ENCODE measurements at regions not wholly inside any gene's neighbourhood (a gene's known extent, or its start where the extent isn't known, plus 50 kb on each side); places are given as distances from the start of the nearest gene placed in this dataset.

DNA sequence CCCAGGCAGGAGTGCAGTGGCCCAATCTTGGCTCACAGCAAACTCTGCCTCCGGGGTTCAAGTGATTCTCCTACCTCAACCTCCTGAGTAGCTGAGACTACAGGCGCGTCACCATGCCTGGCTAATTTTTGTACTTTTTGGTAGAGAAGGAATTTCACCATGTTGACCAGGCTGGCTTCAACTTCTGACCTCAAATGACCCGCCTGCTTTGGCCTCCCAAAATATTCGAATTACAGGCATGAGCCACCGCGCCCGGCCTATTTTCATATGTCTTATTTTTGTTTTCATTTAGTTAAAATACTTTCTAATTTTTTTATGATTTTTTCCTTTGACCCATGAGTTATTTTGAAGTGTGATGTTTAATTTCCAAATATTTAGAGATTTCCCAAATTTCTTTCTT is 143.6 kb upstream of the VRK1 start:
- Histone ChIP-seq H3K9me1 (replicated peaks; ENCODE audit: control insufficient read depth, extremely low read depth, insufficient read depth, low read length) (no peaks in the 10 kb centered on the region), H3K4me3 (replicated peaks in 1 of 3; ENCODE audit: insufficient read depth in 1 of 3, low read depth in 1 of 3, low read length in 3 of 3) (no peak overlapping the region), H3K27ac (ENCODE audit: insufficient read depth, low read depth, low read length) (no peak overlapping the region), H3K4me1 (ENCODE audit: control insufficient read depth, extremely low read depth, insufficient read depth, low read length) (no peaks in the 10 kb centered on the region), H4K20me1 (replicated peaks; ENCODE audit: control insufficient read depth, extremely low read depth, insufficient read depth, low read length) (no peaks in the 10 kb centered on the region), H3K27me3 (ENCODE audit: control insufficient read depth in 2 of 2, insufficient read depth in 2 of 2, low read length in 2 of 2) (no peaks in the 10 kb centered on the region), H3K9me3 (replicated peaks; ENCODE audit: control insufficient read depth, insufficient read depth, low read length) (no peaks in the 10 kb centered on the region), H2AFZ (ENCODE audit: low read depth, low read length) (no peak overlapping the region), H3K79me2 (ENCODE audit: control insufficient read depth, insufficient read depth, low read length) (no peaks in the 10 kb centered on the region), H3K4me2 (ENCODE audit: insufficient read depth, low read length) (no peak overlapping the region), H3K9ac (replicated peaks; ENCODE audit: extremely low read depth, insufficient read depth, low read length) (no peak overlapping the region), H3K36me3 (ENCODE audit: control insufficient read depth in 2 of 2, extremely low read depth in 1 of 2, insufficient read depth in 2 of 2, low read length in 2 of 2) (no peaks in the 10 kb centered on the region)
- TF ChIP-seq POLR2AphosphoS5 (IDR thresholded peaks at IDR 0.05; ENCODE audit: insufficient read depth, low read depth, low read length) (no peak), MYC (IDR thresholded peaks at IDR 0.05; ENCODE audit: low read depth, low read length) (no peak), EZH2 (IDR thresholded peaks at IDR 0.05; ENCODE audit: borderline replicate concordance, low read depth, low read length, severe bottlenecking) (no peak), GATA2 (IDR thresholded peaks at IDR 0.05; ENCODE audit: insufficient read depth, insufficient read length, low read depth, low read length) (no peak), POLR2A (IDR thresholded peaks at IDR 0.05; ENCODE audit: low read depth, low read length) (no peak), FOS (IDR thresholded peaks at IDR 0.05; ENCODE audit: borderline replicate concordance, insufficient read depth, low read length) (no peak), JUN (IDR thresholded peaks at IDR 0.05; ENCODE audit: borderline replicate concordance, insufficient read depth, insufficient read length, low read depth) (no peak)
- TF ChIP-seq, protein P1, sequence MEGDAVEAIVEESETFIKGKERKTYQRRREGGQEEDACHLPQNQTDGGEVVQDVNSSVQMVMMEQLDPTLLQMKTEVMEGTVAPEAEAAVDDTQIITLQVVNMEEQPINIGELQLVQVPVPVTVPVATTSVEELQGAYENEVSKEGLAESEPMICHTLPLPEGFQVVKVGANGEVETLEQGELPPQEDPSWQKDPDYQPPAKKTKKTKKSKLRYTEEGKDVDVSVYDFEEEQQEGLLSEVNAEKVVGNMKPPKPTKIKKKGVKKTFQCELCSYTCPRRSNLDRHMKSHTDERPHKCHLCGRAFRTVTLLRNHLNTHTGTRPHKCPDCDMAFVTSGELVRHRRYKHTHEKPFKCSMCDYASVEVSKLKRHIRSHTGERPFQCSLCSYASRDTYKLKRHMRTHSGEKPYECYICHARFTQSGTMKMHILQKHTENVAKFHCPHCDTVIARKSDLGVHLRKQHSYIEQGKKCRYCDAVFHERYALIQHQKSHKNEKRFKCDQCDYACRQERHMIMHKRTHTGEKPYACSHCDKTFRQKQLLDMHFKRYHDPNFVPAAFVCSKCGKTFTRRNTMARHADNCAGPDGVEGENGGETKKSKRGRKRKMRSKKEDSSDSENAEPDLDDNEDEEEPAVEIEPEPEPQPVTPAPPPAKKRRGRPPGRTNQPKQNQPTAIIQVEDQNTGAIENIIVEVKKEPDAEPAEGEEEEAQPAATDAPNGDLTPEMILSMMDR (IDR thresholded peaks at IDR 0.05; ENCODE audit: extremely low read depth in 1 of 2, insufficient read depth in 1 of 2, low read depth in 1 of 2, low read length in 2 of 2), result no peak
- TF ChIP-seq, protein P2, sequence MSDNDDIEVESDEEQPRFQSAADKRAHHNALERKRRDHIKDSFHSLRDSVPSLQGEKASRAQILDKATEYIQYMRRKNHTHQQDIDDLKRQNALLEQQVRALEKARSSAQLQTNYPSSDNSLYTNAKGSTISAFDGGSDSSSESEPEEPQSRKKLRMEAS (IDR thresholded peaks at IDR 0.05; ENCODE audit: insufficient read depth, insufficient read length), result no peak
- dilution Hi-C loops (cut with MboI; ENCODE audit: extremely low pct_ligation_motif_present, low sequenced_read_pairs) (no loop called here), intact Hi-C loops (cut with micrococcal nuclease) (no loop called here)
- ChIA-PET CTCF (no interaction called here), POLR2A (no interaction called here)
- BruUV-seq (replicated peaks), result no TSS peak
- FAIRE-seq (no peak), DNase-seq (ENCODE audit: low read depth, low spot score) (no peak)

All from endothelial cell of umbilical vein (primary cell).